Peyer's patch (tissue), 4 donors: ENCODE measurements at regions not wholly inside any gene's neighbourhood (a gene's known extent, or its start where the extent isn't known, plus 50 kb on each side); places are given as distances from the start of the nearest gene placed in this dataset.

Experiments used
- POLR2A ChIP-seq, 2 donors: fragments of 450-650 bp; IDR thresholded peaks; one replicate each; pipeline ENCODE4 v1.5.1; 2017; ENCODE audit warnings: antibody characterized with exemption in 2 of 2, mild to moderate bottlenecking in 2 of 2, moderate library complexity in 2 of 2
- TF ChIP-seq, protein P1 (sequence below), 6 experiments: fragments of 450-650 bp in 4 of 6; fragments of 200-600 bp in 2 of 6; sonication (generic) in 1 of 6; IDR thresholded peaks; one replicate each; pipeline ENCODE4 v1.5.1; 2017 to 2019; ENCODE audit warnings: antibody characterized with exemption in 6 of 6, mild to moderate bottlenecking in 3 of 6, moderate library complexity in 1 of 6

DNA sequence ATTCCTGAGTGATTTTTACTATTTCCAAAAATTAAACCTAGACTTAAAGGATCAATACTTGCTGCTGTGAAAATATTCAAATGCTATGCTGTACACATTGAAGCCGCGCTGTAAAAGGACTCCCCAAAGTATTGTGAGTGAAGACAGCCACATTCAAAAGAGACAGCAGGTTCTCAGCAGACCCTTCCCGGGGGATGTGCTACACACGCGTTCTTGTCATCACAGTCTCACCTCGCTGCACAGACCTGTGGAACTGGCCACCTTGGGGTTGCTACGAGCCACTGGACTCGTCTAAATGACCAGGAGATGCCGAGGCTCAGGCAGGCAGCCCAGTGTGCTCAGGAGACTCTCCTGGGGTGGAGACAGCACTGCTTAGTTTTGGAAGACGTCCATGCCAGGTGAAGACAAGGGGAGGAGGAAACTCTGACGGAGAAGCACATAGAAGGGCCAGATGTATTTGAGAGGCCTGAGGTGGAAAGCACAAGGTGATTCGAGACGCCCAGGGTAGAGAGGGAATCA, 367.7 kb upstream of the SHH start:
- TF ChIP-seq, protein P1, sequence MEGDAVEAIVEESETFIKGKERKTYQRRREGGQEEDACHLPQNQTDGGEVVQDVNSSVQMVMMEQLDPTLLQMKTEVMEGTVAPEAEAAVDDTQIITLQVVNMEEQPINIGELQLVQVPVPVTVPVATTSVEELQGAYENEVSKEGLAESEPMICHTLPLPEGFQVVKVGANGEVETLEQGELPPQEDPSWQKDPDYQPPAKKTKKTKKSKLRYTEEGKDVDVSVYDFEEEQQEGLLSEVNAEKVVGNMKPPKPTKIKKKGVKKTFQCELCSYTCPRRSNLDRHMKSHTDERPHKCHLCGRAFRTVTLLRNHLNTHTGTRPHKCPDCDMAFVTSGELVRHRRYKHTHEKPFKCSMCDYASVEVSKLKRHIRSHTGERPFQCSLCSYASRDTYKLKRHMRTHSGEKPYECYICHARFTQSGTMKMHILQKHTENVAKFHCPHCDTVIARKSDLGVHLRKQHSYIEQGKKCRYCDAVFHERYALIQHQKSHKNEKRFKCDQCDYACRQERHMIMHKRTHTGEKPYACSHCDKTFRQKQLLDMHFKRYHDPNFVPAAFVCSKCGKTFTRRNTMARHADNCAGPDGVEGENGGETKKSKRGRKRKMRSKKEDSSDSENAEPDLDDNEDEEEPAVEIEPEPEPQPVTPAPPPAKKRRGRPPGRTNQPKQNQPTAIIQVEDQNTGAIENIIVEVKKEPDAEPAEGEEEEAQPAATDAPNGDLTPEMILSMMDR (IDR thresholded peaks at IDR 0.05): no peak
- TF ChIP-seq POLR2A (IDR thresholded peaks at IDR 0.05): no peak
